GM13976 (cell line): ENCODE measurements at regions not wholly inside any gene's neighbourhood (a gene's known extent, or its start where the extent isn't known, plus 50 kb on each side); places are given as distances from the start of the nearest gene placed in this dataset.
"Not testable (repeated sequence)": the region's sequence is repeated elsewhere in the genome, so short reads cannot be mapped to it uniquely, and the experiment has no call there.

Source experiments
- DNase-seq: peaks from one replicate; pipeline ENCODE4 v3.0.0; 2012; ENCODE audit warnings: low spot score
- CTCF ChIP-seq: IDR thresholded peaks from 2 replicates; pipeline ENCODE4 v1.5.1; 2012; ENCODE audit warnings: borderline replicate concordance, mild to moderate bottlenecking; ENCODE audit not compliant: insufficient read depth; ENCODE audit errors: extremely low read depth, missing control alignments, control extremely low read depth
- in situ Hi-C: fragments of 300-500 bp; cut with MboI; formaldehyde crosslinking; loops from one replicate; pipeline ENCODE4 v1.12.0; 2022; ENCODE audit warnings: low sequenced_read_pairs, mixed read lengths, inconsistent platforms; ENCODE audit not compliant: unreplicated experiment

- in situ Hi-C loops, result no loop called here
- no peak for TF ChIP-seq CTCF
- no peak for DNase-seq
Measured at GRCh38 chr13:72637561-72637960, 89.9 kb downstream of the MZT1 start.

GRCh38 chr13:72634859-72635258 lies 92.6 kb downstream of the MZT1 start:
- TF ChIP-seq CTCF, result no peak
- in situ Hi-C loops, result no loop called here
- DNase-seq, result no peak

- TF ChIP-seq CTCF, result no peak
- no peak for DNase-seq
- in situ Hi-C loops, result no loop called here
Measured at GRCh38 chr13:72622546-72622945, 104.9 kb downstream of the MZT1 start.

- DNase-seq, result no peak
- TF ChIP-seq CTCF, result no peak
- in situ Hi-C loops, result no loop called here
Measured at GRCh38 chr13:72620874-72621273, 106.6 kb downstream of the MZT1 start.

GRCh38 chr13:72617951-72618350 lies 109.5 kb downstream of the MZT1 start:
- no peak for TF ChIP-seq CTCF
- no peak for DNase-seq
- in situ Hi-C loops, result no loop called here

GRCh38 chr13:72617186-72617585 lies 110.2 kb downstream of the MZT1 start:
- in situ Hi-C loops, result no loop called here
- DNase-seq, result no peak
- no peak for TF ChIP-seq CTCF

GRCh38 chr13:72610251-72610891 lies 117.1 kb downstream of the MZT1 start:
- in situ Hi-C loops, result not testable (repeated sequence)

More at GRCh38 chr13:72610251-72610891, 117.1 kb downstream of the MZT1 start:
- not testable (repeated sequence) for DNase-seq
